Calu3 (cell line): ENCODE measurements at regions not wholly inside any gene's neighbourhood (a gene's known extent, or its start where the extent isn't known, plus 50 kb on each side); places are given as distances from the start of the nearest gene placed in this dataset.

Source experiments
- BruUV-seq: library from RNA; stranded (reverse); fragments of 400-500 nt; replicated peaks from 2 replicates; lab custom pipeline; 2021; lab: Mats Ljungman, UMichigan
- CTCF ChIA-PET: fragments of 300-600 bp; sonication (Branson Sonifier 250); formaldehyde crosslinking; loops from one replicate; lab custom pipeline; 2022; ENCODE audit warnings: antibody characterized with exemption; lab: Charles Lee
- DNase-seq: peaks from one replicate; pipeline ENCODE4 v3.0.0; 2022
- H3K27ac Mint-ChIP-seq: one replicate; pipeline ENCODE4 v1.8.0; 2022; ENCODE audit warnings: mixed read lengths; ENCODE audit not compliant: unreplicated experiment
- H3K27me3 Mint-ChIP-seq: one replicate; pipeline ENCODE4 v1.8.0; 2022; ENCODE audit warnings: mixed read lengths; ENCODE audit not compliant: unreplicated experiment
- H3K36me3 Mint-ChIP-seq: one replicate; pipeline ENCODE4 v1.8.0; 2022; ENCODE audit warnings: mild to moderate bottlenecking, moderate library complexity, mixed read lengths; ENCODE audit not compliant: insufficient read depth, unreplicated experiment
- H3K4me1 Mint-ChIP-seq: one replicate; pipeline ENCODE4 v1.8.0; 2022; ENCODE audit warnings: mild to moderate bottlenecking, low read depth, mixed read lengths; ENCODE audit not compliant: unreplicated experiment
- H3K4me3 Mint-ChIP-seq: one replicate; pipeline ENCODE4 v1.8.0; 2022; ENCODE audit warnings: mild to moderate bottlenecking, low read depth, moderate library complexity, mixed read lengths; ENCODE audit not compliant: unreplicated experiment
- H3K9me3 Mint-ChIP-seq: one replicate; pipeline ENCODE4 v1.8.0; 2022; ENCODE audit warnings: low read depth, mixed read lengths; ENCODE audit not compliant: unreplicated experiment
- intact Hi-C: fragments of 100-400 bp; cut with micrococcal nuclease; formaldehyde crosslinking; loops from one replicate; pipeline ENCODE4 v1.10.0; 2022; ENCODE audit not compliant: unreplicated experiment
- TF ChIP-seq, protein P1 (sequence below): fragments of 200-600 bp; IDR thresholded peaks from one replicate; pipeline ENCODE4 v1.8.0; 2022; ENCODE audit warnings: antibody characterized with exemption; ENCODE audit not compliant: unreplicated experiment

DNA sequence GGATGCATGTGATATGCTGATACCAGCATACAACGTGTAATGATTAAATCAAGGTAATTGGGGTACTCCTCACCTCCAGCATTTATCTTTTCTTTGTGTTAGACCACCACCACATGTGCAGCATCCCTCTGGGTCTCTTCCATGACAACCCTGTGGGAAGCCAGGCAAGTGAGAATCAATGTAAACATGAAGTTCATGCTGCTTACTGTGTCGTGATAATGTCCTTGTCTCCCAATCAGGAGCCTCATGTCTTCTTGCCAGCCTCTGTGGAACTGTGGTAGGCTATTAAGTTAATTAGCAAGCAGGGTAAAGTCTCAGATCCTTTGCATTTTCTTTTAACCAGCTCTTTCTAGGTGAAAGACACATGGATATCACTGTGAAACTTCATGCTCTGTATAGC is 126.7 kb downstream of the TES start:
- CTCF ChIA-PET, result interaction anchor here (1.1 kb wide), 1 partner anchor 78 kb away, joined by 4 read pairs; no protein-coding TSS in a partner anchor
- no peaks in the 10 kb centered on the region for H3K9me3 Mint-ChIP-seq
- no TSS peak for BruUV-seq
- no peak for DNase-seq
- no peak overlapping the region for H3K27ac Mint-ChIP-seq
- TF ChIP-seq, protein P1, sequence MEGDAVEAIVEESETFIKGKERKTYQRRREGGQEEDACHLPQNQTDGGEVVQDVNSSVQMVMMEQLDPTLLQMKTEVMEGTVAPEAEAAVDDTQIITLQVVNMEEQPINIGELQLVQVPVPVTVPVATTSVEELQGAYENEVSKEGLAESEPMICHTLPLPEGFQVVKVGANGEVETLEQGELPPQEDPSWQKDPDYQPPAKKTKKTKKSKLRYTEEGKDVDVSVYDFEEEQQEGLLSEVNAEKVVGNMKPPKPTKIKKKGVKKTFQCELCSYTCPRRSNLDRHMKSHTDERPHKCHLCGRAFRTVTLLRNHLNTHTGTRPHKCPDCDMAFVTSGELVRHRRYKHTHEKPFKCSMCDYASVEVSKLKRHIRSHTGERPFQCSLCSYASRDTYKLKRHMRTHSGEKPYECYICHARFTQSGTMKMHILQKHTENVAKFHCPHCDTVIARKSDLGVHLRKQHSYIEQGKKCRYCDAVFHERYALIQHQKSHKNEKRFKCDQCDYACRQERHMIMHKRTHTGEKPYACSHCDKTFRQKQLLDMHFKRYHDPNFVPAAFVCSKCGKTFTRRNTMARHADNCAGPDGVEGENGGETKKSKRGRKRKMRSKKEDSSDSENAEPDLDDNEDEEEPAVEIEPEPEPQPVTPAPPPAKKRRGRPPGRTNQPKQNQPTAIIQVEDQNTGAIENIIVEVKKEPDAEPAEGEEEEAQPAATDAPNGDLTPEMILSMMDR, result no peak
- H3K36me3 Mint-ChIP-seq, result no peaks in the 10 kb centered on the region
- no peak overlapping the region for H3K4me3 Mint-ChIP-seq
- no peaks in the 10 kb centered on the region for H3K27me3 Mint-ChIP-seq
- intact Hi-C loops, result no loop called here
- H3K4me1 Mint-ChIP-seq, result peaks cover 24% of the 10 kb centered on the region

DNA sequence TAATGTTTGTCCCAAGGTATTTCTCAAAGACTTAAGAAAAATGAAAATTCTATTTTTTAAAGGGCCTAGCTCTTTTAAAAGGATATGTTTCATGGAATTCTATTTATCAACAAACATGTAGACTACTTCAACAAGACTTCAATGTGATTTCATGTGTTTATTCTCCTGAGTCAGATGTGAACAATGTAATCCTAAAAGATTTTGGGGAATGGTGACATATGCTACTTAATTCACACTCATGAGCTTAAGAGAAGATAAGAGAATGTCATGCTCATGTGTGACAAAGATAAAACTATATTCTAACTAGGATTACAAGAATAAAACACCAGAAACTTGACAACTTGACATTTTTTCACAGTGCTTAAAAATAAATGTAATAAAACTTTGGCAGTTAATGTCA is 127.5 kb downstream of the TES start:
- no TSS peak for BruUV-seq
- Mint-ChIP-seq H3K27me3 (no peaks in the 10 kb centered on the region), H3K9me3 (no peaks in the 10 kb centered on the region), H3K4me3 (no peak overlapping the region), H3K36me3 (no peaks in the 10 kb centered on the region), H3K4me1 (peaks cover 30% of the 10 kb centered on the region), H3K27ac (no peak overlapping the region)
- TF ChIP-seq, protein P1, result no peak
- CTCF ChIA-PET, result interaction anchor here (1.1 kb wide), 1 partner anchor 78 kb away, joined by 4 read pairs; no protein-coding TSS in a partner anchor
- DNase-seq, result no peak
- intact Hi-C loops, result no loop called here

DNA sequence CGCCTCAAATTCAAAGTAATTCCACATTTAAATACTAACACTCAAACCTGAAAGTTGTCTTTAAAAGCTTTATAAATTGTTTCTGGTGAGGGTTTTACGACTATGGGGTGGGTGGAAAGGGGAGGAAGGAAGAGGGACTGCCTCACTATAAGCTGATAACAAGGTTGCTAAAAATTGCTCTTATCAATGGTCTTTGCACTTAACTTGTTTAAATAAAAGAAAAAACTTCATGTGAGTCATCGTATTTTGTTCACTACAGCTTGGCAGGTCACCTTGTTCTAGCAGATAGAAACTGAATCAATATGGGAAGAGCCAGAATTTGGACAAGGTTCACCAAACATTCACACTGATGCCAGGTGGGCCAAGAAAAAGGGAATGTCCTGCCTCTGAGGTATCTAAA is 129.2 kb downstream of the TES start:
- intact Hi-C loops, result no loop called here
- H3K9me3 Mint-ChIP-seq, result no peaks in the 10 kb centered on the region
- H3K4me3 Mint-ChIP-seq, result no peak overlapping the region
- H3K27ac Mint-ChIP-seq, result no peak overlapping the region
- H3K36me3 Mint-ChIP-seq, result no peaks in the 10 kb centered on the region
- DNase-seq, result no peak
- CTCF ChIA-PET, result no interaction called here
- no TSS peak for BruUV-seq
- H3K27me3 Mint-ChIP-seq, result no peaks in the 10 kb centered on the region
- TF ChIP-seq, protein P1, result no peak
- H3K4me1 Mint-ChIP-seq, result peaks cover 30% of the 10 kb centered on the region

DNA sequence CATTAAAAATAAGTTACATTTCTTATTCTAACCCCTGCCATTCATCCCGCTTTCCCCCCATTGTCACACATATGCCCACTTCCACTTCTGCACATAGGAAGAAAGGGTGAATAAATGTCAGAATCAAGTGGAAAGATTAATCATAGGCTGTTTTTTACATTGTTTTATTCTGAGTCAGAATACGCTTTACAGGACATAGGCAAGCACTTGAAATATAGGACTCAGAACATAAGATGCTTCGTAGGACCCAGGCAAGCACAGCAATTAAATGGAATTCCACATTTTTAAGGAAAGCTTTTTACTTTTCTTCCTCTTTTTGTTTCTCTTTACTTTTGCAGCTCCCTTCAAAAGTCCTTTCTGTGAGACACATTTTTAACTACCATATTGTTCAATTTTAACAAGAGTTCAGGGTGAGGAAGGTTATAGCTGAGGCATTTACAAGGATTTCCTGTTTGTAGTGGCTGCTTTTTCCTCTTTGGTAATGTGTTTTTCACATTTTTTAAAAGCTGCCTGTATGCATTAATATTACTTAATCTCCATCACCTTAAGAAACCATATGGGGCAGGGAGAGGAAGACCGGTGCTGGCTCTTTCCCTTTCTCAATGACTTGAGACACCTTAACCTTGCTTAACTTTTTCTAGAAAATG is 130.0 kb downstream of the TES start:
- BruUV-seq, result no TSS peak
- intact Hi-C loops, result no loop called here

More for the DNA sequence above, 130.0 kb downstream of the TES start:
- H3K4me3 Mint-ChIP-seq, result no peak overlapping the region
- no peak overlapping the region for H3K27ac Mint-ChIP-seq
- H3K36me3 Mint-ChIP-seq, result no peaks in the 10 kb centered on the region
- CTCF ChIA-PET, result interaction anchor here (0.6 kb wide), 1 partner anchor 253 kb away, joined by 3 read pairs; no protein-coding TSS in a partner anchor
- DNase-seq, result no peak
- H3K27me3 Mint-ChIP-seq, result no peaks in the 10 kb centered on the region
- peaks cover 30% of the 10 kb centered on the region for H3K4me1 Mint-ChIP-seq
- TF ChIP-seq, protein P1, result no peak
- no peaks in the 10 kb centered on the region for H3K9me3 Mint-ChIP-seq
